Peyer's patch (tissue), 4 donors: ENCODE measurements at regions not wholly inside any gene's neighbourhood (a gene's known extent, or its start where the extent isn't known, plus 50 kb on each side); places are given as distances from the start of the nearest gene placed in this dataset.

Experiments
- DNase-seq, 3 donors: peaks; one replicate each; pipeline ENCODE4 v3.0.0-alpha.2; 2017 to 2019
- H3K27ac ChIP-seq, 4 donors: fragments of 200-600 bp; sonication (generic); one replicate each; pipeline ENCODE4 v1.5.1; 2016 to 2019
- H3K27me3 ChIP-seq, 2 donors: fragments of 200-600 bp; sonication (generic); one replicate each; pipeline ENCODE4 v1.5.1; 2019
- H3K36me3 ChIP-seq, 3 donors: fragments of 200-600 bp; sonication (generic); one replicate each; pipeline ENCODE4 v1.5.1; 2016 to 2019
- H3K4me1 ChIP-seq, 4 donors: fragments of 200-600 bp; sonication (generic); one replicate each; pipeline ENCODE4 v1.5.1; 2016 to 2019
- H3K4me3 ChIP-seq, 4 donors: fragments of 200-600 bp; sonication (generic); 1 replicate in 3 of 4; 2 replicates in 1 of 4; pipeline ENCODE4 v1.5.1; 2016 to 2019; ENCODE audit warnings: mild to moderate bottlenecking in 1 of 4
- H3K9me3 ChIP-seq, 4 donors: fragments of 200-600 bp; sonication (generic); one replicate each; pipeline ENCODE4 v1.5.1; 2016 to 2019; ENCODE audit warnings: mild to moderate bottlenecking in 1 of 4
- CTCF ChIP-seq, 6 experiments: fragments of 450-650 bp in 4 of 6; fragments of 200-600 bp in 2 of 6; sonication (generic) in 1 of 6; IDR thresholded peaks; one replicate each; pipeline ENCODE4 v1.5.1; 2017 to 2019; ENCODE audit warnings: antibody characterized with exemption in 6 of 6, mild to moderate bottlenecking in 3 of 6, moderate library complexity in 1 of 6
- POLR2A ChIP-seq, 2 donors: fragments of 450-650 bp; IDR thresholded peaks; one replicate each; pipeline ENCODE4 v1.5.1; 2017; ENCODE audit warnings: antibody characterized with exemption in 2 of 2, mild to moderate bottlenecking in 2 of 2, moderate library complexity in 2 of 2

- Histone ChIP-seq H3K4me3 (no peak overlapping the region), H3K9me3 (no peaks in the 10 kb centered on the region), H3K27ac (no peak overlapping the region), H3K36me3 (no peaks in the 10 kb centered on the region), H3K27me3 (no peaks in the 10 kb centered on the region), H3K4me1 (peaks cover 0 to 5% (median 0%) of the 10 kb centered on the region in 4 donors)
- DNase-seq: no peak
- no peak for TF ChIP-seq CTCF (IDR thresholded peaks at IDR 0.05)
Observed at GRCh38 chr6:56869346-56869745, 85.6 kb upstream of the BEND6 start.

DNA sequence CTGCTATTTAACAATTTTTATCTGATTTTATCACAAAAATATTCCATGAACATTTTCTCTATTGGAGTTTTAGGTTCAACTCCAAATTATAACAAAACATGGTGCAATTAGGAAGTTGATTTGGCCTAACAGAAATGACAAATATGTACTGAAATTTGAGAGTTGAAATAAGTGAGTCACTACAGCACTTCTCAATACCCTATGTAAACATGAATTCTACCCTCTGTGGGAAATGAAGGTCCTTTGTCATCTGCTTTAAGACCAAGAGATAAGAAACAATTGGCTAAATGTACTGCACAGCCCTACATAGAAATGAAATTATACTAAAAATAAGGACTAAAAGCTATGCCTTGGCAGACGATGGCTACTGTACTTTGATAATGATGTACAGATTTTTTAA lies 86.2 kb upstream of the BEND6 start:
- TF ChIP-seq CTCF (IDR thresholded peaks at IDR 0.05): no peak
- no peak for TF ChIP-seq POLR2A (IDR thresholded peaks at IDR 0.05)
- Histone ChIP-seq H3K27ac (no peak overlapping the region), H3K9me3 (no peaks in the 10 kb centered on the region), H3K4me3 (no peak overlapping the region), H3K27me3 (no peaks in the 10 kb centered on the region), H3K36me3 (no peaks in the 10 kb centered on the region), H3K4me1 (peaks cover 0 to 10% (median 0%) of the 10 kb centered on the region in 4 donors)
- no peak for DNase-seq

DNA sequence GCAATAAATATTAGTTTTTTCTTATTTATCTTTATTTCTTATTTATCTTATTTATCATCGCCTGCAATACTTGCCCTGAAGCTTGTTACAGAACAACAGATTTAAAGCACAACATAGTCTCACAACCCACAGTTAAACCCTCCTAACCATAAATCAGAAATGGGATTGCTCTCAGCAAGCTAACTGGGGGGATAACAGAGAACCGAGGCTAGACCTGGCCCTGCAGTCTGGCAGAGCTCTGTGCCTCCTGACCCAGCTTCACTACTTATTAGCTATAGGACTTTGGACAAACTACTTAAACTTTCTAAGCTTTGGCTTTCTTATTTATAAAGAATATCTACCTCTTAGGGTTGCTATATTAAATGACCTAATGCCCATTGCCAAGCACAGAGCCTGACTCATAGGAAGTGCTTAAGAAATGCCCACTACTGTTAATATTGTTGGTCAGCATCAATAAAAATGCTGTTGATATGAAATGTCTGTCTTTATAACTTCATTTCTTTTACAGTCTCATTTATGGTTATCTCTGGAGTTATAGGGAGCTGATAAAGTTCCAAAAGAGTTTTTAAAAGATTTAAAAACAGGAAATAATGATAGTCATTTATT lies 87.9 kb upstream of the BEND6 start:
- H3K4me1 ChIP-seq: peaks cover 0 to 23% (median 0%) of the 10 kb centered on the region in 4 donors
- no peaks in the 10 kb centered on the region for H3K27me3 ChIP-seq
- H3K9me3 ChIP-seq: no peaks in the 10 kb centered on the region
- DNase-seq: no peak
- no peak overlapping the region for H3K27ac ChIP-seq
- no peak for TF ChIP-seq POLR2A (IDR thresholded peaks at IDR 0.05)
- no peak for TF ChIP-seq CTCF (IDR thresholded peaks at IDR 0.05)
- H3K4me3 ChIP-seq: no peak overlapping the region
- H3K36me3 ChIP-seq: no peaks in the 10 kb centered on the region

GRCh38 chr6:56865081-56865875 lies 89.6 kb upstream of the BEND6 start:
- Histone ChIP-seq H3K9me3 (no peaks in the 10 kb centered on the region), H3K36me3 (no peaks in the 10 kb centered on the region), H3K4me3 (no peak overlapping the region), H3K4me1 (peaks cover 0 to 34% (median 0%) of the 10 kb centered on the region in 4 donors), H3K27me3 (no peaks in the 10 kb centered on the region), H3K27ac (peak overlapping the region in 1 of 4 donors; percentile 52)
- TF ChIP-seq POLR2A (IDR thresholded peaks at IDR 0.05) (no peak), CTCF (IDR thresholded peaks at IDR 0.05) (no peak)
- DNase-seq: no peak

GRCh38 chr6:56864171-56864616 lies 90.7 kb upstream of the BEND6 start:
- Histone ChIP-seq H3K4me1 (peaks cover 0 to 34% (median 0%) of the 10 kb centered on the region in 4 donors), H3K9me3 (no peaks in the 10 kb centered on the region), H3K27ac (peak overlapping the region in 2 of 4 donors; percentile 50 to 52), H3K36me3 (no peaks in the 10 kb centered on the region), H3K27me3 (no peaks in the 10 kb centered on the region), H3K4me3 (no peak overlapping the region)
- TF ChIP-seq POLR2A (IDR thresholded peaks at IDR 0.05) (no peak), CTCF (IDR thresholded peaks at IDR 0.05) (no peak)
- DNase-seq: no peak
